ENCODE measurements at regions not wholly inside any gene's neighbourhood (a gene's known extent, or its start where the extent isn't known, plus 50 kb on each side); places are given as distances from the start of the nearest gene placed in this dataset.
A peak's percentile ranks its signal among the peaks of the same experiment; 100 is the strongest.

DNA sequence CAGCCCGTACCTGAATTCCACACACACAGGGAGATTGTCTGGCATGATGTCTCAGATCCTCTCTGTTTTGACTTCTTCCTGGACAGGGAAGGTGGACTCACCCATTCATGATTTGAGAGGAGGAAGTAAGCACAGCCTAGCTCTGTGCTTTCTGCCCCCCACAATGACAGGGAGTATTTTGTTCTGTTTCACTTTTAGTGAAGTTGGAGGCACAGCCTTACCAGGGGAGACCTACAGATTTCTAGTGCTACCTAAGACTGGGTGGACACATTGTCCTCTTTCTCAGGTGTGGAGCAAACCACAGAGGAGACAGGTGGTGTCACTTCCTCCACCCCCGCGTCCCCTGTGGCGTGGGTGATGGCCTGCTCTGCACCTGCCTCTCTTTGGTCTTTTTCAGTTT is 408.6 kb upstream of the PFKP start:
- Histone ChIP-seq H3K9me3 (ENCODE audit: control insufficient read depth in 1 of 2, low read length in 2 of 2) (no peaks in the 10 kb centered on the region), H3K4me3 (ENCODE audit: low read length in 2 of 2) (no peak overlapping the region), H3K36me3 (ENCODE audit: insufficient read depth, low read length) (no peaks in the 10 kb centered on the region), H3K4me1 (ENCODE audit: insufficient read depth, low read length) (no peaks in the 10 kb centered on the region), H3K27me3 (ENCODE audit: insufficient read depth, low read length) (no peaks in the 10 kb centered on the region), H3K27ac (ENCODE audit: low read depth, low read length) (no peak overlapping the region)
- no peaks in the 10 kb centered on the region for H3K4me1 Mint-ChIP-seq
- H3K27me3 Mint-ChIP-seq = peaks cover 0 to 1% of the 10 kb centered on the region in 2 donors
- H3K27ac Mint-ChIP-seq = no peak overlapping the region
- no peak for DNase-seq
- POLR2A ChIA-PET (ENCODE audit: partially characterized antibody) = no interaction called here
- CTCF ChIA-PET (ENCODE audit: partially characterized antibody) = no interaction called here
- H3K9me3 Mint-ChIP-seq = peaks cover 0 to 3% (median 0%) of the 10 kb centered on the region in 8 donors
- H3K4me3 Mint-ChIP-seq = no peak overlapping the region
- intact Hi-C loops (cut with micrococcal nuclease) = no loop called here
- H3K36me3 Mint-ChIP-seq = no peaks in the 10 kb centered on the region

DNA sequence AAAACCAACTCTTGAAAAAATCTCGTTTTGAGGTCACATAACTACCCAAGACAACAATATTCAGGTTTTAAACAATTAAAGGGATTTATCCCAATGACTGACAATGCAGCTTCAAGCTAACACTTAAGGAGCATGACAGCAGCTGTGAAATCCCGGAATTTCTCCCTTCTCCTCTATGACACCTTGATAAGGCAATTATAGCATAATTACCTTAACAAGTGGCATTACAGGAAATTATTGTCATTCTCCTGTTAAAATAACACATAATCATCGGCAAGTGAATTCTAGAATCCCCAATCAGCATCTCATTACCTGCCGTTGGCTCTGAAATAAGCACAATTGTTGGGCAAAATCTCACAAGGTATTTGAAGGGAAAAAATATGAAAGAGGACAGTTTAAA is 417.0 kb upstream of the PFKP start:
- no peak overlapping the region for H3K4me3 ChIP-seq (ENCODE audit: low read length in 2 of 2)
- DNase-seq = no peak
- no peaks in the 10 kb centered on the region for H3K4me1 ChIP-seq (ENCODE audit: insufficient read depth, low read length)
- Mint-ChIP-seq H3K36me3 (no peaks in the 10 kb centered on the region), H3K4me3 (no peak overlapping the region), H3K4me1 (no peaks in the 10 kb centered on the region), H3K27me3 (peaks cover 1 to 2% of the 10 kb centered on the region in 2 donors), H3K9me3 (peaks cover 0 to 5% (median 0%) of the 10 kb centered on the region in 8 donors), H3K27ac (no peak overlapping the region)
- no peak overlapping the region for H3K27ac ChIP-seq (ENCODE audit: low read depth, low read length)
- no peaks in the 10 kb centered on the region for H3K9me3 ChIP-seq (ENCODE audit: control insufficient read depth in 1 of 2, low read length in 2 of 2)
- ChIA-PET CTCF (ENCODE audit: partially characterized antibody) (no interaction called here), POLR2A (ENCODE audit: partially characterized antibody) (no interaction called here)
- no peaks in the 10 kb centered on the region for H3K27me3 ChIP-seq (ENCODE audit: insufficient read depth, low read length)
- no peaks in the 10 kb centered on the region for H3K36me3 ChIP-seq (ENCODE audit: insufficient read depth, low read length)
- intact Hi-C loops (cut with micrococcal nuclease) = no loop called here

GRCh38 chr10:2641028-2641427 is 426.3 kb upstream of the PFKP start:
- H3K4me3 Mint-ChIP-seq = peak overlapping the region in 1 of 8 donors; percentile 15
- H3K27ac Mint-ChIP-seq = no peak overlapping the region
- Histone ChIP-seq H3K27ac (ENCODE audit: low read depth, low read length) (no peak overlapping the region), H3K4me1 (ENCODE audit: insufficient read depth, low read length) (no peaks in the 10 kb centered on the region), H3K9me3 (ENCODE audit: control insufficient read depth in 1 of 2, low read length in 2 of 2) (no peaks in the 10 kb centered on the region), H3K36me3 (ENCODE audit: insufficient read depth, low read length) (no peaks in the 10 kb centered on the region), H3K4me3 (ENCODE audit: low read length in 2 of 2) (no peak overlapping the region), H3K27me3 (ENCODE audit: insufficient read depth, low read length) (no peaks in the 10 kb centered on the region)
- peaks cover 0 to 7% (median 0%) of the 10 kb centered on the region in 8 donors for H3K9me3 Mint-ChIP-seq
- POLR2A ChIA-PET (ENCODE audit: partially characterized antibody) = no interaction called here
- H3K27me3 Mint-ChIP-seq = peaks cover 3 to 6% of the 10 kb centered on the region in 2 donors
- DNase-seq = no peak
- intact Hi-C loops (cut with micrococcal nuclease) = no loop called here
- CTCF ChIA-PET (ENCODE audit: partially characterized antibody) = no interaction called here
- H3K36me3 Mint-ChIP-seq = no peaks in the 10 kb centered on the region
- H3K4me1 Mint-ChIP-seq = no peaks in the 10 kb centered on the region

DNA sequence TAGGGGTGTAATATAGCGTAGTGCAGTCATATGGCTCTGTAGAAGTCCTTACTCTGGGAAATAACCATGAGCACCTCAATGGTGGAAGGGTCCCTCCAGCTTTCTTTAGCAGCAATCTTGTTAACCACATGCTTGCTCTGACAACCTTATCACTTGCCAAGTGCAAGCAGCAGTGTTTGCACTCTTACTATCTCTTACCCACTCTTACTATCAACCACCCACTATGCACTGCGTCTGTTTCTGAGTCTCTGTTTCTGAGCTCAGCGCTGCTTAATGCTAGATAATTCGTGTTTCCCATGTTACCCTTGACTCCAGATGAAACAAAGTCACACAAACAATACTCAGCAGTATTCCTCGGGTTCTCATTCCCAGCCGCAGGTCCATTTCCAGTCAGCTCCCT is 433.7 kb upstream of the PFKP start:
- Histone ChIP-seq H3K27ac (ENCODE audit: low read depth, low read length) (no peak overlapping the region), H3K36me3 (ENCODE audit: insufficient read depth, low read length) (no peaks in the 10 kb centered on the region), H3K4me1 (ENCODE audit: insufficient read depth, low read length) (no peaks in the 10 kb centered on the region), H3K27me3 (ENCODE audit: insufficient read depth, low read length) (no peaks in the 10 kb centered on the region), H3K4me3 (ENCODE audit: low read length in 2 of 2) (no peak overlapping the region), H3K9me3 (ENCODE audit: control insufficient read depth in 1 of 2, low read length in 2 of 2) (no peaks in the 10 kb centered on the region)
- Mint-ChIP-seq H3K4me3 (no peak overlapping the region), H3K4me1 (no peaks in the 10 kb centered on the region), H3K27me3 (peaks cover 3 to 8% of the 10 kb centered on the region in 2 donors), H3K27ac (no peak overlapping the region), H3K36me3 (no peaks in the 10 kb centered on the region), H3K9me3 (no peaks in the 10 kb centered on the region)
- ChIA-PET CTCF (ENCODE audit: partially characterized antibody) (no interaction called here), POLR2A (ENCODE audit: partially characterized antibody) (no interaction called here)
- DNase-seq = no peak
- intact Hi-C loops (cut with micrococcal nuclease) = no loop called here

DNA sequence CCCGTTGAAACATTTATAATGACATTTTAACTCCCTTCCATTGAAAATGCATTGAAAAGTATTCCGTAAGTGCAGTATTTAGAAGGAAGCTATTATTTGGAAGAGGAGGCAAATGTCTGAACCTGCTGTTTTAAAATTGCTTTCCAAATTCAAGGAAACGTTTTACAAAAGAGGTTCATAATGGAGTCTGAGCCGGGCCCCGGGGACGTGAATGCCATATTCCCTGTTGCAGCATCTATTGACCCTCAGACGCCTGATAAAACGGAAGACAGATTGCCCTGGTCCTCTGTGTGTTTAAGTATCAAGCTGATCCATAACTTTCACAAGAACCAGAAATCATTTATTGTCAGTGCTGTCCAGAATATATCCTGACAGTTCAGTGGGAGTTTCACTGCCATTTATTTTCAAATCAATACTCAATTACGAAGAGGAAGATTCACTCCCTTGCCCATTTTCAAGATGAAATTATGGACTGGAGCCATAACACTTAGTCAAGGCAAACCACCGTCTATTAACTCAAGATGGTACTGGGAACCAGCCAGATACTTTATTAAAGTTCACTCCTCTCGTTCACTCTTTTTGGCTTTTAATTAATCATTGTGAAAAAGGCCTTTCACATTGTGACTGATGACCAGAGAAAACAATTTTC is 435.7 kb upstream of the PFKP start:
- no peaks in the 10 kb centered on the region for H3K4me1 ChIP-seq (ENCODE audit: insufficient read depth, low read length)
- no peaks in the 10 kb centered on the region for H3K4me1 Mint-ChIP-seq
- no peak overlapping the region for H3K4me3 ChIP-seq (ENCODE audit: low read length in 2 of 2)
- no peak overlapping the region for H3K4me3 Mint-ChIP-seq
- no peak for DNase-seq
- H3K9me3 ChIP-seq (ENCODE audit: control insufficient read depth in 1 of 2, low read length in 2 of 2) = no peaks in the 10 kb centered on the region
- no peaks in the 10 kb centered on the region for H3K36me3 Mint-ChIP-seq
- no peaks in the 10 kb centered on the region for H3K9me3 Mint-ChIP-seq
- no peak overlapping the region for H3K27ac ChIP-seq (ENCODE audit: low read depth, low read length)
- H3K27me3 ChIP-seq (ENCODE audit: insufficient read depth, low read length) = no peaks in the 10 kb centered on the region
- peaks cover 0 to 3% of the 10 kb centered on the region in 2 donors for H3K27me3 Mint-ChIP-seq
- intact Hi-C loops (cut with micrococcal nuclease) = no loop called here
- no peaks in the 10 kb centered on the region for H3K36me3 ChIP-seq (ENCODE audit: insufficient read depth, low read length)
- H3K27ac Mint-ChIP-seq = no peak overlapping the region
- ChIA-PET POLR2A (ENCODE audit: partially characterized antibody) (no interaction called here), CTCF (ENCODE audit: partially characterized antibody) (no interaction called here)

- intact Hi-C loops (cut with micrococcal nuclease) = no loop called here
- CTCF ChIA-PET (ENCODE audit: partially characterized antibody) = interaction anchor here (0.8 kb wide), 1 partner anchor 8 kb away, joined by 4 read pairs; no protein-coding TSS in a partner anchor
- H3K27me3 Mint-ChIP-seq = no peaks in the 10 kb centered on the region
Observed at GRCh38 chr10:2628705-2629104, 438.6 kb upstream of the PFKP start.

GRCh38 chr10:2627969-2628368 is 439.4 kb upstream of the PFKP start:
- ChIA-PET POLR2A (ENCODE audit: partially characterized antibody) (no interaction called here), CTCF (ENCODE audit: partially characterized antibody) (no interaction called here)
- no peaks in the 10 kb centered on the region for H3K27me3 ChIP-seq (ENCODE audit: insufficient read depth, low read length)
- H3K27ac Mint-ChIP-seq = no peak overlapping the region
- DNase-seq = no peak
- H3K36me3 ChIP-seq (ENCODE audit: insufficient read depth, low read length) = no peaks in the 10 kb centered on the region
- no peaks in the 10 kb centered on the region for H3K4me1 ChIP-seq (ENCODE audit: insufficient read depth, low read length)
- no peaks in the 10 kb centered on the region for H3K36me3 Mint-ChIP-seq
- H3K9me3 Mint-ChIP-seq = peaks cover 0 to 3% (median 0%) of the 10 kb centered on the region in 8 donors
- no peak overlapping the region for H3K4me3 ChIP-seq (ENCODE audit: low read length in 2 of 2)
- no peak overlapping the region for H3K27ac ChIP-seq (ENCODE audit: low read depth, low read length)
- no peaks in the 10 kb centered on the region for H3K4me1 Mint-ChIP-seq
- intact Hi-C loops (cut with micrococcal nuclease) = no loop called here
- H3K4me3 Mint-ChIP-seq = no peak overlapping the region
- peaks cover 0 to 2% of the 10 kb centered on the region in 2 donors for H3K27me3 Mint-ChIP-seq
- H3K9me3 ChIP-seq (ENCODE audit: control insufficient read depth in 1 of 2, low read length in 2 of 2) = no peaks in the 10 kb centered on the region

More at GRCh38 chr10:2628705-2629104, 438.6 kb upstream of the PFKP start:
- Mint-ChIP-seq H3K4me3 (no peak overlapping the region), H3K36me3 (no peaks in the 10 kb centered on the region), H3K27ac (no peak overlapping the region), H3K9me3 (no peaks in the 10 kb centered on the region), H3K4me1 (no peaks in the 10 kb centered on the region)
- Histone ChIP-seq H3K9me3 (ENCODE audit: control insufficient read depth in 1 of 2, low read length in 2 of 2) (no peaks in the 10 kb centered on the region), H3K4me3 (ENCODE audit: low read length in 2 of 2) (no peak overlapping the region), H3K4me1 (ENCODE audit: insufficient read depth, low read length) (no peaks in the 10 kb centered on the region), H3K27ac (ENCODE audit: low read depth, low read length) (no peak overlapping the region), H3K27me3 (ENCODE audit: insufficient read depth, low read length) (no peaks in the 10 kb centered on the region), H3K36me3 (ENCODE audit: insufficient read depth, low read length) (no peaks in the 10 kb centered on the region)
- POLR2A ChIA-PET (ENCODE audit: partially characterized antibody) = no interaction called here
- no peak for DNase-seq

DNA sequence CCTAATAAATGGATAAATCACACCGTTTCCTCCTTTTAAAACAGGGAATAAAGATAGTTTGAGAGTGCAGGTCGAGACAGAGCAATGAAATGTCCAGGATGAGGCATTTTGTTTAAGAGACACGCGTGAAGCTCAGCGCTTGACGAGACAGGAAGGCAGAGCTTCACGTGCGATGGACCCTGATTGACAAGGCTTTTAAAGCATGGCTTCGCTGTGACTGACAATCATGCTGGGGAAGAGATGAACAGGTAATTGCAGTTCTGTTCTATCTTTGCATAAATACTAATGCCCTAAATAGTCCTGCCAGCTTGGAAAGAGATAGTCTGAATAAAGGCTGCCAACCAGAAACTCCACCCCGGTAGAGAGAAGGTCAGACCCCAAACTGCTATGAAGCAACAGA is 442.3 kb upstream of the PFKP start:
- DNase-seq = no peak
- CTCF ChIA-PET (ENCODE audit: partially characterized antibody) = no interaction called here
- peaks cover 0 to 3% (median 0%) of the 10 kb centered on the region in 8 donors for H3K9me3 Mint-ChIP-seq
- peaks cover 0 to 2% of the 10 kb centered on the region in 2 donors for H3K27me3 Mint-ChIP-seq
- no peaks in the 10 kb centered on the region for H3K36me3 ChIP-seq (ENCODE audit: insufficient read depth, low read length)
- no peak overlapping the region for H3K27ac ChIP-seq (ENCODE audit: low read depth, low read length)
- intact Hi-C loops (cut with micrococcal nuclease) = no loop called here
- H3K27me3 ChIP-seq (ENCODE audit: insufficient read depth, low read length) = no peaks in the 10 kb centered on the region
- H3K27ac Mint-ChIP-seq = no peak overlapping the region
- POLR2A ChIA-PET (ENCODE audit: partially characterized antibody) = no interaction called here
- H3K36me3 Mint-ChIP-seq = no peaks in the 10 kb centered on the region
- H3K9me3 ChIP-seq (ENCODE audit: control insufficient read depth in 1 of 2, low read length in 2 of 2) = no peaks in the 10 kb centered on the region
- no peaks in the 10 kb centered on the region for H3K4me1 Mint-ChIP-seq
- H3K4me3 ChIP-seq (ENCODE audit: low read length in 2 of 2) = no peak overlapping the region
- no peaks in the 10 kb centered on the region for H3K4me1 ChIP-seq (ENCODE audit: insufficient read depth, low read length)
- no peak overlapping the region for H3K4me3 Mint-ChIP-seq
